Coronary artery (tissue), 2 donors: ENCODE measurements at regions not wholly inside any gene's neighbourhood (a gene's known extent, or its start where the extent isn't known, plus 50 kb on each side); places are given as distances from the start of the nearest gene placed in this dataset.

Experiments used
- DNase-seq: peaks from one replicate; pipeline ENCODE4 v3.0.0-alpha.2; 2017; ENCODE audit warnings: low spot score
- H3K27ac ChIP-seq, 2 donors: fragments of 200-600 bp; sonication (generic); one replicate each; pipeline ENCODE4 v1.5.1; 2016 to 2019
- H3K4me3 ChIP-seq: fragments of 200-600 bp; sonication (generic); 2 replicates; pipeline ENCODE4 v1.5.1; 2016; ENCODE audit warnings: mild to moderate bottlenecking, moderate library complexity
- TF ChIP-seq, protein P1 (sequence below): fragments of 200-600 bp; sonication (generic); IDR thresholded peaks from one replicate; pipeline ENCODE4 v1.5.1; 2019; ENCODE audit warnings: antibody characterized with exemption

DNA sequence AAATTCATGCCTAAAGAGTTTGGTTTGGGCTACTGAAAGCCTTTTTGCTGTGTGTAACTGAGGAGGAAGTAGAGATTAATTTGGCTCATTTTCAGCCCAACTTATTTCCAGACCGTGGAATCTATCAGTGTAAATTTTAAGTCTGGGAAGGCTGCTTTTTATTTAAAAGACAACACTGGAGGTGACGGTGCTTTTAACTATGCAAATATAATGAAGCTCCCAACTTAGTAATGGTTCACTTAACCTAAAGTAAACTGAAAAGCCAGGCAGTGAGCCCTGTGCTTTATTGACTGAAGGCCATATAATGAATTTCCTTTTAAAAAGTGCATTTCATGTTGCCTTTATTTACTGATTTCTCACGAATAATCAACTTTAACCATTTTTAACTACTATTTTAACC is 127.2 kb downstream of the NPY start:
- DNase-seq: no peak

DNA sequence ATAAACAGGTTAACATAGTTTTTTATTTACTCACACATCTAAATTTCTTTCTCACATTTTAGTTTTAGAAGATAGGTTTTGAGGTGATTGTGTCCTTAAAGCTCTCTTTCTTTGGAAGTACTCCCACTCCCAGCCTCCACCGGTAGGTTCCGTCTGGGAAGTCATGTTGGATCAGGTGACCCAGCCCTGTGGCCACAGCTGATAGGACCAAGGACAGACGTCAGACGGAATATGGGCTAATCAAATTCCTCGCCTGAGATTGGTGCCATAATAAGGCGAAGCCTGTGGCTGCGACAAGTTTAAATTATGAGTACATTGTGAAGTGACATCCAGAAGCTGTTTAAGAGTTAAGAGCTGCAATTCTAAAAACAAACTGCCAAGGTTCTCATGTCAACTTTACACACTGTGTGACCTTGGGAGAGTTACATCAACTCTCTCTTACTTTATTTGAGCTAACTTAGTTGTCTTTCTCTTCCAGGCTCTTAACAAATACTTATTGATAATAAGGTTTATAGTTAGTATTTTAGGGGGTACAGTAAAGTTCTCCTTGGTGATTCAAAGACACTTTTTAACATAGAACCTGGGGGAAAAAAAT is 133.6 kb downstream of the NPY start:
- DNase-seq: no peak
- TF ChIP-seq, protein P1, sequence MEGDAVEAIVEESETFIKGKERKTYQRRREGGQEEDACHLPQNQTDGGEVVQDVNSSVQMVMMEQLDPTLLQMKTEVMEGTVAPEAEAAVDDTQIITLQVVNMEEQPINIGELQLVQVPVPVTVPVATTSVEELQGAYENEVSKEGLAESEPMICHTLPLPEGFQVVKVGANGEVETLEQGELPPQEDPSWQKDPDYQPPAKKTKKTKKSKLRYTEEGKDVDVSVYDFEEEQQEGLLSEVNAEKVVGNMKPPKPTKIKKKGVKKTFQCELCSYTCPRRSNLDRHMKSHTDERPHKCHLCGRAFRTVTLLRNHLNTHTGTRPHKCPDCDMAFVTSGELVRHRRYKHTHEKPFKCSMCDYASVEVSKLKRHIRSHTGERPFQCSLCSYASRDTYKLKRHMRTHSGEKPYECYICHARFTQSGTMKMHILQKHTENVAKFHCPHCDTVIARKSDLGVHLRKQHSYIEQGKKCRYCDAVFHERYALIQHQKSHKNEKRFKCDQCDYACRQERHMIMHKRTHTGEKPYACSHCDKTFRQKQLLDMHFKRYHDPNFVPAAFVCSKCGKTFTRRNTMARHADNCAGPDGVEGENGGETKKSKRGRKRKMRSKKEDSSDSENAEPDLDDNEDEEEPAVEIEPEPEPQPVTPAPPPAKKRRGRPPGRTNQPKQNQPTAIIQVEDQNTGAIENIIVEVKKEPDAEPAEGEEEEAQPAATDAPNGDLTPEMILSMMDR: no peak
- no peak overlapping the region for H3K4me3 ChIP-seq
- H3K27ac ChIP-seq: no peak overlapping the region

More for the DNA sequence above, 127.2 kb downstream of the NPY start:
- TF ChIP-seq, protein P1: no peak
- no peak overlapping the region for H3K27ac ChIP-seq
- H3K4me3 ChIP-seq: no peak overlapping the region

DNA sequence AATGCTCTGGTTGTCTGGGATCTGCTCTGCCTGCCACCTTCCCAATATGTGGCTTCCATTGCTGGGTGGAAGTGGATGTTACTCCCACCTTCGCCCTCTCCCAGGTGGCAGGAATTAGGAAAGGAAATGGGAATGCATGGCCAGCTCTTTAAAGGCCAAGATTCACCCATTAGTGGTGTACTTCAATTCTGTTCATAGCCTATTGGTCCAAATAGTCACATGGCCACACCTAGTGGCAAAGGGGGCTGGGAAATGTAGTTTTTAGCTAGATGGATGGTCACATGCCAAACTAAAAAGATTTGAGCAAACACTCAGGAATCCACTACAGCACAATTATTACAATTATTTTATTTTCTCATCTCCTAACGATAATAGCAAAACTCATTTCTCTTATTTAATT is 135.1 kb downstream of the NPY start:
- no peak overlapping the region for H3K4me3 ChIP-seq
- H3K27ac ChIP-seq: no peak overlapping the region
- TF ChIP-seq, protein P1: no peak
- no peak for DNase-seq

DNA sequence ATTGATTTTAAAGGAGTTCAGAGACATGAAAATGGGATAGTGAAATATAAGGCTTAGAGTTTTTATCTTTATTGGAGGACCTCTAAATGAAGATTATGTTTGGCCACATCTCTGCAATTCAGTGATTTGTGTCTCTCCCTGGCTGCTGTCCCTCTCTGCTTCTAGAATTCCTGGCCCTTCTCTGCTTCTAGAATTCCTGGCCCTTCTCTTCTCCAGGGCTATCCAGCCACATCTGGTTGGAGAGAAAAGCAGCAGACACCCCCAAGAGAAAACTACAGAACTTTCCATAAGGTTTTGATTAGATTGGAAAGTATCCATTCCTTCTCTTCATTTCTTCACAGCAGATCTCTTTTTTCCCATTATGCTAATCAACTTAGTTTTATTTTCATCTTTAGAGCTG is 135.5 kb downstream of the NPY start:
- TF ChIP-seq, protein P1: no peak
- H3K4me3 ChIP-seq: no peak overlapping the region
- no peak for DNase-seq
- no peak overlapping the region for H3K27ac ChIP-seq

DNA sequence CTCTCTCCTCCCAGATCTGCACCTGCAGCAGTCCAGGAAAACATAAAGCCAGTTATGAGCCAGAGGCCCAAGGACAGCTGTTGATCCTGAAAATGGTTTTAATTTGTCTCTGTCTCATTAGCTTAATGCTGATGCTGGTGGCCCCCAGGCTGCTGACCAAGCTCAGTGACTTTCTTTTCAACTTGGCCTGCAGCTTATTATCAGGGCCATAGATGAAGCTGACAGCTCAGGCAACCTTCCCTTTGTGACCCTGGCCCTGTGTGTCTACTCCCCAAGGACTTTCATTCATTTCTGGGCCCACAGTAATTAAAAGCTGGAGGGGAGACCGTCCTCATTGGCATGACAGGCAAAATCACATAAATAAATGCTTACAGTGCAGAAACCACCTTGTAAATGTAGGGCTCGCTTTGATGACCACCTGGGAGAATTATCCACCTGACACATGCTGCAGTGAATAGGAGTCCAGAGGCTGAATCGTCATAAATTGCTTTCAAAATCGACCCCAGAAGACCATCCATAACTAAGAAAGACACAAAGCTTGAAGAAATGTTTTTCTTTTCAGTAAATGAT is 138.5 kb downstream of the NPY start:
- TF ChIP-seq, protein P1: no peak
- no peak overlapping the region for H3K27ac ChIP-seq
- H3K4me3 ChIP-seq: no peak overlapping the region
- no peak for DNase-seq

DNA sequence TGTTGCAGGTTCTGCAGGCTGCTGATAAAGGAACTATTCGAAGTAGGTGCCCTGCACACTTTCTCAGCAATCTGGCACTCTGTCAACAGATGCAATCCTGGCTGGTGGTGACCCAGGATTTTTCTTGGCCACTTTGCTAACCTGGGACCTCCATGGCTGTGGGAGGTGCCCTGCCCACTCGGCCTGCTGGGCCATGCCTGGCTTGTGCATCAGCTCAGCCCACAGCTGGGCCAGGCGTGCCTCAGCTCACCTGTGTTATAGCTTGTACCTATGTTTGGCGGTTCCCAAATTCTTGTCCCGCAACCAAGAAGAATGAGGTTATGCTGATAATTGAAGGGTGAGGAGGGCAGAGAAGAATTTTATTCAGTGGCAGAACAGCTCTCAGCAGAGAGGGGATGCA is 141.7 kb downstream of the NPY start:
- no peak for DNase-seq
- H3K4me3 ChIP-seq: no peak overlapping the region
- TF ChIP-seq, protein P1: no peak
- no peak overlapping the region for H3K27ac ChIP-seq

DNA sequence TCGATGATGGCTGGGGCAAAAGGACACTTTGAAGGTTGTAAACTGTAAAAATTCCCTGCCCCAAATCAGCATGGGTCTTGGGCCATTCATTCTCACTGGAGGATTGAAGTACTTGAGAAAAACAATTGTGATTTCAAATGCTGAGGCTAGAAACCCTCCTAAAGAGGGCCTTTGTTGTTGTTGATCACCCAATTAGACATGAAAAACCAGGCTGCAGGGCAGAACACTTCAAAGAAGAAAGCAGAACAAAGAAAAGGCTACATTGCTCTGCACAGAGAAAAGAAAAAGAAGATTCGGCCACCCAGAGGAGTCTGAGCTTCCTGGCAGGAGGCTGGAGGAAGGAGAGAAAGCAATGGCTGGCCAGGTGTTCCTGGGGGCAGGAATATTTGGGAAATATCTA is 143.1 kb downstream of the NPY start:
- H3K4me3 ChIP-seq: no peak overlapping the region
- no peak overlapping the region for H3K27ac ChIP-seq
- no peak for DNase-seq
- TF ChIP-seq, protein P1: no peak
